ENCODE measurements at regions not wholly inside any gene's neighbourhood (a gene's known extent, or its start where the extent isn't known, plus 50 kb on each side); places are given as distances from the start of the nearest gene placed in this dataset.

DNA sequence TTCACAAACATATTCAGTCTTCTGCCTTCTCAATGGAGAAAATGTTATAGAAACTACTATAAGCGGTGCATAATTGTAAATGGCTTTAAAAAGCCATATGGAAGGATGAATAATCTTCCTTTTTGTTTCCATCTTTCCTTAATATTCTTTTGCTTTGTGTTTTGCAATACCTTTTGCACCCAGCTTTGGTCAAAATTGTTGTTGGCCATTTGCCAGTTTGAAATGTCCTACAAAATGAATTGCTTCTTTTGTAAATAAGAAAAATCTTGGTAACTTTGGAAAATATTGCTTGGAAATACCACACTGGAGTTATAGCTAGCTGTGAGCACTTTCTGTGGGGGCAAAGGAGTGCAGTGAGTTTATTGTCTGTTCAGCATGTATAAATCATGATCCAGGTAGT is 93.5 kb upstream of the NR2F2 start:
- no peaks in the 10 kb centered on the region for H3K4me1 ChIP-seq (ENCODE audit: control insufficient read depth in 1 of 2, insufficient read depth in 2 of 2, low read length in 2 of 2)
- no peaks in the 10 kb centered on the region for H3K9me3 ChIP-seq (ENCODE audit: control insufficient read depth in 1 of 2, low read length in 2 of 2)
- H3K27ac ChIP-seq (ENCODE audit: low read length), result no peak overlapping the region
- H3K4me3 ChIP-seq (ENCODE audit: low read depth in 1 of 2, low read length in 2 of 2), result no peak overlapping the region
- no peaks in the 10 kb centered on the region for H3K27me3 ChIP-seq (ENCODE audit: low read depth, low read length)
- H3K36me3 ChIP-seq (ENCODE audit: control insufficient read depth in 1 of 2, insufficient read depth in 2 of 2, low read length in 2 of 2), result no peaks in the 10 kb centered on the region

DNA sequence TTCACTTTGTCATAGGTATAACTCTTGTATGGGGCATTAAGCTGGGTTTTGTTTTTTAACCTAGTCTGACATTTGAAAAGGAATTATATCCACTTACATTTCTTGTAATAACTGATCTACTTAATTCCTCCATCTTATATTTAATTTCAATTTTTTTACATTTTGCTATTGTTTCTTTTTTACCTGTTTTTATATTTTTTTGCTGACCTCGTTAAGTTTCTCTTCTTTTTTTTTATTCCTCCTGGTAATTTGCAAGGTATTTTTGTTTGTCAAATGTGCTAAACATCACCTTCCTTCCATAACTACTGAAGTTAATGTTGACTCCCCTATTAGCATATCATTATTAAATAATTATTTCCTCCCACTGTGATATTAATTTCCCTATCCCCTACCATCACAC is 87.7 kb upstream of the NR2F2 start:
- Histone ChIP-seq H3K4me3 (ENCODE audit: low read depth in 1 of 2, low read length in 2 of 2) (no peak overlapping the region), H3K27me3 (ENCODE audit: low read depth, low read length) (no peaks in the 10 kb centered on the region), H3K36me3 (ENCODE audit: control insufficient read depth in 1 of 2, insufficient read depth in 2 of 2, low read length in 2 of 2) (no peaks in the 10 kb centered on the region)

DNA sequence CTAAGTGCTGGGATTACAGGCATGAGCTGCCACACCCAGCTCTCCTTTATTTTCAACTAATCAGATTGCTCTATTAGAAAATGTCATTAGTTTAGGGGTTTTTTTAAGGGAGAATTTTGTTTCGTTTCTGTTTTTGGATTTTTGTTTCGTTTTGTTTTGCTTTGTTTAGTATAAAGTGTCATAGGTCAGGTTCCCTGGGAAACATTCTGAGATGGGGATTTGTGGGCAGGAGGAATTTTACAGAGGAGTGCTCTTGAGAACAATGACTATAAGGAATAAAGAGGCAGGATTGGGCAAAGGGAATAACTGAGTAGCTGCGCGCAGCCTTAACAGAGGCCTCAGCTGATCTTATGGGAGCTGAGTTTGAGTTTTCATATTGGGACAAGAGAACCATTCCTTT is 86.8 kb upstream of the NR2F2 start:
- no peak overlapping the region for H3K27ac ChIP-seq (ENCODE audit: low read length)
- H3K4me1 ChIP-seq (ENCODE audit: control insufficient read depth in 1 of 2, insufficient read depth in 2 of 2, low read length in 2 of 2), result no peaks in the 10 kb centered on the region
- no peaks in the 10 kb centered on the region for H3K36me3 ChIP-seq (ENCODE audit: control insufficient read depth in 1 of 2, insufficient read depth in 2 of 2, low read length in 2 of 2)
- no peaks in the 10 kb centered on the region for H3K27me3 ChIP-seq (ENCODE audit: low read depth, low read length)
- no peak overlapping the region for H3K4me3 ChIP-seq (ENCODE audit: low read depth in 1 of 2, low read length in 2 of 2)
- peaks cover 0 to 2% of the 10 kb centered on the region in 2 donors for H3K9me3 ChIP-seq (ENCODE audit: control insufficient read depth in 1 of 2, low read length in 2 of 2)

More for the DNA sequence above, 87.7 kb upstream of the NR2F2 start:
- no peak overlapping the region for H3K27ac ChIP-seq (ENCODE audit: low read length)
- peaks cover 0 to 2% of the 10 kb centered on the region in 2 donors for H3K9me3 ChIP-seq (ENCODE audit: control insufficient read depth in 1 of 2, low read length in 2 of 2)
- no peaks in the 10 kb centered on the region for H3K4me1 ChIP-seq (ENCODE audit: control insufficient read depth in 1 of 2, insufficient read depth in 2 of 2, low read length in 2 of 2)

DNA sequence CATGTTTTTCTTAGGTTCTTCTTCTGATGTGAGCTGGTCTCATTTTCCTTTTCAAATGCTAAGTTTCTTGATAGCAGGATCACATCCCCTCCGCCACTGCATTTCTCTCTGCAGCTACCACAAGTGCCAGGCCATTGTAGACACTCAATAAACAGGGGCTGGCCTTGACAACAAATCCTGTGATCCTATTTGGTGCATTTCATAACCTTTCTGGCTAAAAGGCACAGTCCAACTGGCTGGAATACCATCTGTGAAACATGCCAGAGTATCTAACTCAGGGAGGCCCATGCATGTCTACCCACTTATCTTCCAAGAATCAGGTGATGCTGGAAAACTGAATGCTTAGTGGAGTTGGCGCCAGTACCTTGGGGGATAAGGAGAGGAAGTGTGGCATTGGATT is 85.2 kb upstream of the NR2F2 start:
- Histone ChIP-seq H3K4me3 (ENCODE audit: low read depth in 1 of 2, low read length in 2 of 2) (no peak overlapping the region), H3K27ac (ENCODE audit: low read length) (no peak overlapping the region), H3K27me3 (ENCODE audit: low read depth, low read length) (no peaks in the 10 kb centered on the region)

DNA sequence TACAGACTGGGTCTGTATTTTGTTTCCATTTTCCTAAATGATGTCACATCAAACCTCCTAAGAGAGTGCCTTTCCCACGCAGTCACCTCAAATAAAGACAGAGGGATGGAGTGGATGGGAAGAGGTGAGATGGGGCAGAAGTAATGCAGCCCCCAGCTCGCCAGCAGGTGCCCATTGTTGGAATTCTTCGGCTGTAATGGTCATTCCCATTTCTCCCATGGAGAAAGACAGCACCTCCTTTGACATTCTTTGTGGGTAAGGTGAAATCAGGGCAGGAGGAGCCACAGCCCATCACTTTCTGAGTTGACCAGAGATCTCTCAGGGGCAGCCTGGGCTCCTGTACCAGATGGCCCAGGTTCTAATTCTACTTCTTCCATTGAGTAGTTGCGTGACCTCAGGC is 84.4 kb upstream of the NR2F2 start:
- H3K9me3 ChIP-seq (ENCODE audit: control insufficient read depth in 1 of 2, low read length in 2 of 2), result peaks cover 0 to 2% of the 10 kb centered on the region in 2 donors
- H3K4me1 ChIP-seq (ENCODE audit: control insufficient read depth in 1 of 2, insufficient read depth in 2 of 2, low read length in 2 of 2), result no peaks in the 10 kb centered on the region
- H3K36me3 ChIP-seq (ENCODE audit: control insufficient read depth in 1 of 2, insufficient read depth in 2 of 2, low read length in 2 of 2), result no peaks in the 10 kb centered on the region
- no peak overlapping the region for H3K27ac ChIP-seq (ENCODE audit: low read length)
- no peak overlapping the region for H3K4me3 ChIP-seq (ENCODE audit: low read depth in 1 of 2, low read length in 2 of 2)
- H3K27me3 ChIP-seq (ENCODE audit: low read depth, low read length), result no peaks in the 10 kb centered on the region

More for the DNA sequence above, 85.2 kb upstream of the NR2F2 start:
- H3K36me3 ChIP-seq (ENCODE audit: control insufficient read depth in 1 of 2, insufficient read depth in 2 of 2, low read length in 2 of 2), result no peaks in the 10 kb centered on the region
- H3K4me1 ChIP-seq (ENCODE audit: control insufficient read depth in 1 of 2, insufficient read depth in 2 of 2, low read length in 2 of 2), result no peaks in the 10 kb centered on the region
- peaks cover 0 to 2% of the 10 kb centered on the region in 2 donors for H3K9me3 ChIP-seq (ENCODE audit: control insufficient read depth in 1 of 2, low read length in 2 of 2)

DNA sequence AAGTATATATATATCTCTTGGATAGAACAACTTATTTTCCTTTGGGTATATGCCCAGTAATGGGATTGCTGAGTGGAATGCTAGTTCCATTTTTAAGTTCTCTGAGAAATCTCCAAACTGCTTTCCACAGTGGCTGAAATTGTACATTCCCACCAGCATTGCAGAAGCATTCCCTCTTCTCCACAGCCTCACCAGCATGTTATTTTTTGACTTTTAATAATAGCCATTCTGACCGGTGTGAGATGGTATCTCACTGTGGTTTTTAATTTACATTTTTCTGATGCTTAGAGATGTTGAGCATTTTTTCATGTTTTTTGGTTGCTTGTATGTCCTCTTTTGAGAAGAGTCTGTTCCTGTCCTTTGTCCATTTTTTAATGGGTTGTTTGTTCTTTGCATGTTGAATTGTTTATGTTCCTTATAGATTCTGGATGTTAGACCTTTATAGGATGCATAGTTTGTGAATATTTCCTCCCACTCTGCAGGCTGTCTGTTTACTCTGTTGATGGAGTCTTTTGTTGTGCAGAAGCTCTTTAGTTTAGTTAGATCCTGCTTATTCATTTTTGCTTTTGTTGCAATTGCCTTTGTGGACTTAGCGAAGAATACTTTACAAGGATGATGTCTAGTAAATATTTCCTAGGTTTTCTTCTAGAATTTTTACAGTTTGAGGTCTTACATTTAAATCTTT is 82.7 kb upstream of the NR2F2 start:
- H3K36me3 ChIP-seq (ENCODE audit: control insufficient read depth in 1 of 2, insufficient read depth in 2 of 2, low read length in 2 of 2), result peaks cover 0 to 5% of the 10 kb centered on the region in 2 donors
- no peak overlapping the region for H3K27ac ChIP-seq (ENCODE audit: low read length)
- no peak overlapping the region for H3K4me3 ChIP-seq (ENCODE audit: low read depth in 1 of 2, low read length in 2 of 2)
- no peaks in the 10 kb centered on the region for H3K4me1 ChIP-seq (ENCODE audit: control insufficient read depth in 1 of 2, insufficient read depth in 2 of 2, low read length in 2 of 2)
- no peaks in the 10 kb centered on the region for H3K27me3 ChIP-seq (ENCODE audit: low read depth, low read length)
- H3K9me3 ChIP-seq (ENCODE audit: control insufficient read depth in 1 of 2, low read length in 2 of 2), result peaks cover 0 to 2% of the 10 kb centered on the region in 2 donors

DNA sequence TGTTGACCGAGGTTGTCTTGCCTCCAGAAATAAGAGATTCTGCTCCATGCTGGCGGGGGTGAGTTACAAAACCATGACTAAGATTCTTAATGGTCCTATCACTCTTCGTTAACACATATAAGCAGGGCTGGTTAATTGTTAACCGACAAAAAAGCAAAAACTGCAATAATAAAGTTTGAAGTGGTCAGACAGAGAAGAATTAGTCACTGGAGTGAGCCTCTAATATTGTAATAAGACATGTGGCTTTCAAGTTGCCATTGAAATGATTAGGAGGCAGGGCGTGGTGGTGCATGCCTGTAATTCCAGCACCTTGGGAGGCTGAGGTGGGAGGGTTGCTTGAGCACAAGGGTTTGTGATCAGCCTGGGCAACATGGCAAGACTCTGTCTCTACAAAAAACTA is 78.4 kb upstream of the NR2F2 start:
- Histone ChIP-seq H3K27me3 (ENCODE audit: low read depth, low read length) (no peaks in the 10 kb centered on the region), H3K9me3 (ENCODE audit: control insufficient read depth in 1 of 2, low read length in 2 of 2) (peaks cover 0 to 2% of the 10 kb centered on the region in 2 donors), H3K4me1 (ENCODE audit: control insufficient read depth in 1 of 2, insufficient read depth in 2 of 2, low read length in 2 of 2) (no peaks in the 10 kb centered on the region), H3K27ac (ENCODE audit: low read length) (no peak overlapping the region), H3K36me3 (ENCODE audit: control insufficient read depth in 1 of 2, insufficient read depth in 2 of 2, low read length in 2 of 2) (peaks cover 0 to 5% of the 10 kb centered on the region in 2 donors), H3K4me3 (ENCODE audit: low read depth in 1 of 2, low read length in 2 of 2) (no peak overlapping the region)

DNA sequence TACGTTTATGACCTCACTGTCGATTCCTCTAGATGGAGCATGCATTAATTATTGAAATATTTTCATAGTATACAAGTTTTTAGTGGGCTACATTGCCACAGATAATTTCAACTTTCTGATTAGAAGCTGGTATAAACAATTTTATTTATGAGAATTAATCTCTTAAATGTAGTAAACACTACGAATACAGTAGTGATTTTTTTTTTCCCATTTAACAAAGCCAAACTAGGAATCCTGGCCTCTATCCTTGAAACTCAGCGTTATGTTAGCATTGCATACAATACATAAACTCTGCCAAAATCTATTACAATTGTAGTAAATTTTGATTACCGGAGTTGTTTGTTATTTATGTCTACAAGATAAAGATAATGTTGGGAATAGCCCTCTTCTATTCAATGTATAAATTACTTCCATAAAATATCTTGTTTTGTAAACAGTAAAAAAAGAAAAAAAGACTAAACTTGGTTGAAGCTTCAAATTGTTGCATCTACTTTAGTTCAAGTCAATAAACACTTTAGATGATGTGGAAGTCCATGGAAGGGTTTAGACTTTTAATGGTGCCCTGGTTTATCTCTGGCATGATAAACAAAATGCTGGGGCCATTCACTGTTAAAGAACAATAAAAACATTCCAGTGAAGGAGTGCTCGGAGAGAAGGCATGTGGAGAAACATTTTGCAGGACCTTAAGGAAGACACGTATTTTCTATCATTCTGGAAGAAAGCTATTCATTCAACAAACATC is 77.3 kb upstream of the NR2F2 start:
- Histone ChIP-seq H3K4me1 (ENCODE audit: control insufficient read depth in 1 of 2, insufficient read depth in 2 of 2, low read length in 2 of 2) (no peaks in the 10 kb centered on the region), H3K27ac (ENCODE audit: low read length) (no peak overlapping the region), H3K36me3 (ENCODE audit: control insufficient read depth in 1 of 2, insufficient read depth in 2 of 2, low read length in 2 of 2) (peaks cover 0 to 5% of the 10 kb centered on the region in 2 donors), H3K9me3 (ENCODE audit: control insufficient read depth in 1 of 2, low read length in 2 of 2) (no peaks in the 10 kb centered on the region), H3K4me3 (ENCODE audit: low read depth in 1 of 2, low read length in 2 of 2) (no peak overlapping the region), H3K27me3 (ENCODE audit: low read depth, low read length) (no peaks in the 10 kb centered on the region)

DNA sequence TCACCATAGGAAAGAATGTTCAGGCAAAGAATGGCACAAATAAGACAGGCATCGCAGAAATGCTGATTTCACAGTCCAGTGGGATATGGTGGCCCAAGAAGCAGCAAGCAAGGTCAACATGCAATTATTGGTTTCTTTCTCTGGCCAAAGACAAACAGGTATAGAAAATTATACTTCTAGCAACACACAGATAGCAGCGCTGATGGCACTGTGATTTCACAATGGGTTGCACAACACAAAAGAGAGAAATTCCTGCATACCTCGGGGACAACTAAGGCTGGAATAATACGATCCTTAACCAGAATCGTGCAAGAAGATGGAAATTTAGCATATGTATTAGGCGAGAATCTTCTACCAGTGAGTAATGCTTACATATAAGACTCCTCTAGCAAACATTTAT is 76.3 kb upstream of the NR2F2 start:
- no peaks in the 10 kb centered on the region for H3K4me1 ChIP-seq (ENCODE audit: control insufficient read depth in 1 of 2, insufficient read depth in 2 of 2, low read length in 2 of 2)
- H3K36me3 ChIP-seq (ENCODE audit: control insufficient read depth in 1 of 2, insufficient read depth in 2 of 2, low read length in 2 of 2), result peaks cover 0 to 5% of the 10 kb centered on the region in 2 donors
- no peaks in the 10 kb centered on the region for H3K27me3 ChIP-seq (ENCODE audit: low read depth, low read length)
- no peak overlapping the region for H3K27ac ChIP-seq (ENCODE audit: low read length)
- H3K4me3 ChIP-seq (ENCODE audit: low read depth in 1 of 2, low read length in 2 of 2), result no peak overlapping the region
- no peaks in the 10 kb centered on the region for H3K9me3 ChIP-seq (ENCODE audit: control insufficient read depth in 1 of 2, low read length in 2 of 2)

DNA sequence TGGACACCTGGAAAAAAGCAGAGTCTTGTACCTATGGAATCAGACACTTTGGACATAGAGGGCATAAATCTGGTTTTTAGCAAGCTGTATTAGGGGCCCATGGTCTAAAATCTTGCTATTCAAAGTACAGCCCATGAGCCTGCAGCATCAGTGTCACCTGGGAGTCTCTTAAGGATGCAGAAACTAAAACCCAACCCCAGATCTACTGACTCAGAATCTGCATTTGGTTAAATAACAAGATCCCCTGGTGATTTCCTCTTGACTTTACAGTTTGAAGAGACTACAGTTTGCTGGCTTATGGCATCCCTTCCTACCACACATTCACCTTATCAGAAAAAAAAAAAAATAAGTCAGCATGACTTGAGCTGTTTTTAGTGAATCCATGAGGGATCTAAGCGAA is 74.9 kb upstream of the NR2F2 start:
- Histone ChIP-seq H3K27me3 (ENCODE audit: low read depth, low read length) (no peaks in the 10 kb centered on the region), H3K9me3 (ENCODE audit: control insufficient read depth in 1 of 2, low read length in 2 of 2) (no peaks in the 10 kb centered on the region), H3K27ac (ENCODE audit: low read length) (no peak overlapping the region), H3K4me3 (ENCODE audit: low read depth in 1 of 2, low read length in 2 of 2) (no peak overlapping the region), H3K36me3 (ENCODE audit: control insufficient read depth in 1 of 2, insufficient read depth in 2 of 2, low read length in 2 of 2) (peaks cover 0 to 5% of the 10 kb centered on the region in 2 donors), H3K4me1 (ENCODE audit: control insufficient read depth in 1 of 2, insufficient read depth in 2 of 2, low read length in 2 of 2) (no peaks in the 10 kb centered on the region)

DNA sequence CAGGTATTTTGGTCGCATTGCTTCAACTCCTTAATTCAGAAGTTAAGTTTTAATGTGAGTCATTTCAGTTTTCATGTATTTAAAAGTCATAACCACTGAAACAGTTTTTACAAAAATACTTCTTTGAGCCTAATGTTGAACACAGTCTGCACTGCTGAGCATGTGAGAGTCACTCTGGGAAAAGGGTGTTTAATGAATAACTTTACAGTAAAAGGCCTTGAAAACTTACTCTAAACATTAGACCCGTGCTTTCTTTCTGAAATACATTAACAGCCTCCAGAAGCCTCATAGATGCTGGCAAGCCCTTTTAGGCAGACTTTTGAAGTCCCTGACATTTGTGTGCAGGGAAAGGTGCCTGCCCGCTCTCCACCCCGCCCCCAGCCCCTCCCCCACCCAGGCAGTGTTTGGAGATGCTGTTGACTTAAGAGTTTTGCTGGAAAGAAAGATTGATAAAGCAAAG is 68.9 kb upstream of the NR2F2 start:
- Histone ChIP-seq H3K27ac (ENCODE audit: low read length) (no peak overlapping the region), H3K27me3 (ENCODE audit: low read depth, low read length) (no peaks in the 10 kb centered on the region), H3K36me3 (ENCODE audit: control insufficient read depth in 1 of 2, insufficient read depth in 2 of 2, low read length in 2 of 2) (no peaks in the 10 kb centered on the region), H3K9me3 (ENCODE audit: control insufficient read depth in 1 of 2, low read length in 2 of 2) (no peaks in the 10 kb centered on the region), H3K4me3 (ENCODE audit: low read depth in 1 of 2, low read length in 2 of 2) (no peak overlapping the region), H3K4me1 (ENCODE audit: control insufficient read depth in 1 of 2, insufficient read depth in 2 of 2, low read length in 2 of 2) (peaks cover 3 to 5% of the 10 kb centered on the region in 2 donors)
